NCI-H1436 treated with DMSO at 0.1 percent for 48 hours (cell line): ENCODE measurements at regions not wholly inside any gene's neighbourhood (a gene's known extent, or its start where the extent isn't known, plus 50 kb on each side); places are given as distances from the start of the nearest gene placed in this dataset.

Experiments
- DNase-seq: peaks from one replicate; lab custom pipeline; 2025; lab: John Stamatoyannopoulos, UW

DNA sequence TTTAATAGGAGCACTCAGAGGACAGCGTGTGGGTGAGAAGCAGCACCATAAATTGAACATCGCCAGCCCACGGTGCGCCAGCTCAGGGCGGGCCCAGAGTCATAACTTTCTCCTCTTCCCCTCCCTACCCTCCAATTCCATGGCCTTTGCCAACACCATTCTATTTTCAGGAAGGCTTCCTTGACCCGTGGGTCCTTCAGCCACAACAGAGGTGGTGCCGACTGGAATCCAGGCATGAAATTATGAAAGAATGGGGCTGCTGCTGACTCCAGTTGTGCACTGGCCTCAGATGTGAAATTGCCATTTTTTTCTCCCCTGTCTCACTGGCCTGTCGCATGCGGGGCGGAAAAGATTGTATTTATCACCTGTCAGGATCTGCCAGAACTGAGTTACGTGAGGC is 345.9 kb downstream of the MIAT start:
- no peak for DNase-seq

GRCh38 chr22:27004434-27004833 is 347.0 kb downstream of the MIAT start:
- DNase-seq = no peak

GRCh38 chr22:27008454-27008853 is 351.1 kb downstream of the MIAT start:
- DNase-seq = no peak

DNA sequence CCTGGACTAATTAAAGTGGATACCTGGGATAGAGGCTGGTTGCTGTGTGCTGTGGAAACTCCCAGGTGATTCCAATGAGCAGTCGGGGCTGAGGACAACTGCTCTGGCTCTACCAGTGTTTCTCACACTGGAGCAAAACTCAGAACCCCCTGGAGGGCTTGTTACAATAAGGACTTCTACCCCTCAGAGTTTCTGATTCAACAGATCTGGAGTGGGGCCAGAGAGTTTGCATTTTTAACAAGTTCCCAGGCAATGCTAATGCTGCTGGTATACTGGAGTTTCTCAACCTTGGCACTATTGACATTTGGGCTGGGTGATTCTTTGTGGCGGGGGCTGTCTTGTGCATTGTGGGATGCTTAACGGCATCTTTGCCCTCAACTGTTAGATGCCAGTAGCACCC is 353.7 kb downstream of the MIAT start:
- no peak for DNase-seq

- no peak for DNase-seq
Observed at GRCh38 chr22:27011717-27012116, 354.3 kb downstream of the MIAT start.

GRCh38 chr22:27019827-27020226 is 362.4 kb downstream of the MIAT start:
- DNase-seq = no peak

DNA sequence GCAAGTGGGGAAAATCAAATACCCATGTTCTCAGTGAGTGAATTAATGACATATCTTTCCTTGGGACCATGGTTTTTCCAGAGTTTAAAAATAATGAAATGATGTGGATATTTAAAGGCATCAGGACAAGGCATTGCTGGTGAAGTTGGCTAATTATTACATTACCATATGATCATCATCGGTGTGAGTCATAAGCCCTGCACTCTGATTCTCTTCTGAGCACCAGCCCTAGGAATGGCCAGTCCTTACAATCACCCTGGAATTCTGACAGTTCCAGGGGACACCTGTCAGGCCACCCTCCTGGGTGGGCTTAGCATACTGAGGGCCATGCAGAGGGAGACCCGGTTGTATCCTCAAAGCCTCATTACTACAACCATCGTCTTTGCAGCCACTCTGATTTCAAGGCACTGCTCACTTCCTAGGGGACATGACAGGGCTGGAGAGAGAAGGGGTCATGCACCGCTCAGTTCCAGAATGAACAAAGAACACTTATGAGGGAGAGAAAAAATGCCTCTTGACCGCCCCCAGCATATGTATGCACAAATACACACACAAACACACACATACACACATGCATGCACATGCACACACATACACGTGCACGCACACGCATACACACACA is 365.0 kb downstream of the MIAT start:
- DNase-seq = no peak

GRCh38 chr22:27022896-27023361 is 365.5 kb downstream of the MIAT start:
- DNase-seq = no peak

- DNase-seq = no peak
Observed at GRCh38 chr22:27023591-27023990, 366.2 kb downstream of the MIAT start.

DNA sequence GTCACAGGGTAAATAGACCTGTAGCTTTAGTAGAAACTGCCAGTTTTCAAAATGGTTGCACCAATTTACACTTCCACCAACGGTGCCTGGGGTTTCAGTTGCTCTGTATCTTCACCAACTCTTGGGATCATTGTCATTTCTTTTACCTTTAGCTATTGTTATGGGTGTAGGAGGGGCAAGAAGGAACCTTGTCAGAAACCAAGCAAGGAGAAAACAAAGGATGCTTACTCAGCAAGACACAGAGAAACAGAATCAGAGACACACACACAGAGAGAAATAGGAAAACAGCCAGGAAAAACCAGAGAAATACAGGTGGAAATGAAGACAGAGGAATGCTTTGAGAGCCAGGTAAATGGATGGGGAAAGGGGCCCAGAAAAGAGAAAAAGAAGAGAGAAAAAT is 367.6 kb downstream of the MIAT start:
- no peak for DNase-seq

- DNase-seq = no peak
Observed at GRCh38 chr22:27028093-27028492, 370.7 kb downstream of the MIAT start.

- DNase-seq = no peak
Observed at GRCh38 chr22:27029584-27030130, 372.3 kb downstream of the MIAT start.

- DNase-seq = no peak
Observed at GRCh38 chr22:27032091-27032761, 374.8 kb downstream of the MIAT start.

DNA sequence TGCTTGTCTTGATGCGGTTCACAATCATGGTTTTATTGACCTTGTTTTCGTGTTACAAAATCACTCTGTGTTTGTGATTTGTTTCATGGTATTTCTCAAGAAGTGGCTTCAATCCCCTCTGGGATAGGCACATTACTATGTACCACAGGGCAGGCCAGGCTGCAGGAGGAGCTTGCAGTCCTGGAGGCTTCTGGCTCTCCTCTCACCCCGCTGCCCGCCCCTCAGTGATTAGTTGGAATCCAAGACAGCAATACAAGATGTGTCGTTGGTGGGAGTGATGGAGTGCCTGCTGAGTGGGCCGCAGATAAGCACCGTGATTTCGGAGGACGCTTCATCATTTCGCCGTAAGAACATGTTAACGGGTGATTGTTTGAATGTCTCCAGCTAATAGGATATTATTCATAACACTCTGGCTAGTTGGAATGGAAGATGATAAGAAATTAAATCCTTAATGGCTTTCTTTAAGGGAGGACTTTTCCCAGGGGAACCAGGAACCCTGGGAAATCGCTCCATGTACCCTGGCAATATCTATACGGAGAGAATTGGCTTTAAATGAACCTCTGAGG is 384.4 kb downstream of the MIAT start:
- DNase-seq = no peak

DNA sequence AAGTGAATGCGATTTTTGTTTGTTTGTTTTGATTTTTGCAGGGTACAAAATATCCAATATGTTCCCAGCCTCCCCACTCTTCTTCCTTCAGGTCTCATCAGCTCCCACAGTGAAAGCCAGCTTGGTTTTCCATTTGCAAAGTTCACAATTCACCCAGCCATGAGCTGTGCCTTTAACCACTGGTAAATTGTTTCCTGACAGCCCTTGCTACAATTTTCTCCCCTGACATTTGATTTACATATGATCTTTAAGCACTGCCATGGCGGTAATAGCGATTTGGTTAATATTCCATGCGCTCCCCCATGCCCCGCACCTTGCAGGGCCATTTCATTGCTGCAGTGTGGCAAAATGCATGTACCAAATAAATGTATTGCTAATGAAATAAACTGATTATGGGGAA is 385.9 kb downstream of the MIAT start:
- no peak for DNase-seq

DNA sequence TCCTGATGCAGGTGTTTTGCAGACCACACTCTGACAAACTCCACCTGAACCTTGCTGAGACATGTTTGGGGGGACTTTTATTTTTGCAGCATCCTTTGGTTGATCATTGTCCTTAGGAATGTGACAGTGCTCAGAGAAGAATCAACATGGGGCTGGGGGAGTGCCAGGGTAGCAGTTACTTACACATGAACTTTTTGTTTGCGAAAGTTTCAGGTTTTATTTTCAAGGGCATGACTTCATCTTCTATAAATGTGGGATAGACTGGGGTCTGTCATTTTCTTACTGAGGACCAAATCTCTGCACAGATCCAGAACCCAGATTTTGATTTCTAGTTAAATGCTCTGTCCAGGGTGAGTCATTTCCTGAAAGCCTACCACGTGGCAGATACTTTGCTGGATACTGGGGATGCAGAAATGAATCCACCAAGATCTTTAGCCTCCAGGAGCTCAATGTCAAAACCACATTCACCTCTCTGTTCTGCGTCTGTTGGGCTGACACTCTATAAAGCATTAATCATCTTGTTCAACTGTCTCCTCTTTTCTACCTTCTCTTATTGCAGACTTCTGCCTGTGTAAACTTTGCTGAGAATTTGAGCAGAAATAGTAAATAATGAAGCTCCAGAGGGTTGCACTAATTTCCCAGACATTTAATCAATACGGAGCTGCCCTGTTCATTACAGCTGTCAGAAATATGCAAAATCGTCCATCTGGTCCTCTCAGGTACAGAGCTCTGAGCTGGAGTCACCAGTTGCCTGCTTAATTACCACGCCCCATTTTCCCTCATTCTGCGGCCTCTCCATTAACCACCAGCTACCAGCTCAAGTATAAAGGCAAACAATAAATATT is 387.9 kb downstream of the MIAT start:
- no peak for DNase-seq

DNA sequence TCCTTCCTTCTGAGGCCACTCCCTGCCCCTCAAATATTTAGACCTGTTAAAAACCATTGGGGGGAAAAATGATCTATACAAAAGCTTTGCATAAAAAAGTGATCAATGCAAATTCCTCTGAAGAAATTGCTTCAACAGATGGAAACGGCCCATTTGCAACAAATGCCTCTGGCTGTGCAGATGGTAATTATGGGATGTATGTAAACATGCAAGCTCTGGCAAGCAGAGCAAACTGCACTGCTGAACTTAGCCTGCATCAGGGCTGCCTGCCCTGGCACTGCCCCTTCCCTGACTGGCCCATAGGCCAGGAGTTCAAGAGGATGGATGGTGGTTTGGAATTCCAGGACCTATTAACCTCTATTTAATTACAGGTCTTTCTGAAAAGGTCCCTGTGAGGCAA is 388.7 kb downstream of the MIAT start:
- no peak for DNase-seq

GRCh38 chr22:27046603-27047002 is 389.2 kb downstream of the MIAT start:
- no peak for DNase-seq

DNA sequence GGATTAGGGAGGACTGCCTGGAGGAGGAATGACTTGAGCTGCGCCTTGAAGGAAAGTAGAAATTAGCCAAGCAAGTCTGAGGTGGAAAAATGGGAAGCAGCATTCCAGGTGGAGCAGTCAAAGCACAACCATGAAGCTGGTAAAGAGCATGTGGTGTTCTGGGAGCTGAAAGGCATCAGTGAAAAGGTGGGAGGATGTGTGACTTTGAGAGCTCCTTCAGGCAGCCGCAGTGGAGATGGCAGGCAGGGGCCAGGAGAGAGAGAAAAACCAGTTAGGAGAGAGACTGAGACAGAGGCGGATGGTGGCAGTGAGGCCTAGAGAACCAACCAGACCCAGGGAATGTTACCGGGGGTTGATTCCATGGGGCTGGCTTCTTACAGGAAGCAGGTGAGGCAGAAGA is 393.4 kb downstream of the MIAT start:
- no peak for DNase-seq

DNA sequence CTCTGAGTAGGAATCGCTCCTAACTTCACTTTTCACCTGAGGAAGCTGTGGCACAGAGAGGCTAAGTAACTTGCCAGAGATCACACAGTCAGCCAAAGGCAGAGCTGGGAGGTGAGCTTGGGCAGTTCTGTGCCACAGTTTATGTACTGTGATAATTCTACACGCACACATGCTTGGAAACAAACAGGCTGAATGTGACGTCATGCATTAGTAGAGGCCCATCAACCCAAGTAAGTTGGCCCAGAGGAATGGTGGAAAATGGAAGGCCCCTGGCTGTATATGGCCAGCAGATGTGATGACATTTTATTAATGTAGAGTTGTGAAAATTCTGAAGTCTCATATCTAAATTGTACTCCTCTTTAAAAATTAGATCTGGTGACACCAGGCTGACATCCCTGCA is 394.0 kb downstream of the MIAT start:
- DNase-seq = no peak

DNA sequence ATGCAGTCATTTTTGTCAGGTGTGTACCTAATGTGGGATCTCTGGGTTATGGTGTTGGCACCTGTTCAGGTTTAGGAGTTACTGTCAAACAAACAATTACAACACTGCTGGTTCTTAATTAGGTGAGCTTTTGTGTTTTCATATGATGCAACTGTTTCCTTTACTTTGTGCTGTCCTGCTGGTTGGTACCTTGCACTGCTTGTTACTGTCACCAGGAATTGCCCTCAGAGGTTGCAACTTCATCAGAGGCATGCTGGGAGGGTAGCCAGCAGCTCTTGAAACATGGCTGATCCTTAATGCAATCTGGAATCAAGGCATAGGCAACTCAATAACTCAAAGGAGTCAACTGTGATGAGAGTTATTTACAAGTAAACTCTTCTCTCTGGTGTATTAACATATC is 400.3 kb downstream of the MIAT start:
- no peak for DNase-seq

- no peak for DNase-seq
Observed at GRCh38 chr22:27060190-27060589, 402.8 kb downstream of the MIAT start.
